ENCODE measurements at regions not wholly inside any gene's neighbourhood (a gene's known extent, or its start where the extent isn't known, plus 50 kb on each side); places are given as distances from the start of the nearest gene placed in this dataset.

GRCh38 chr6:167420177-167420576, 95.3 kb downstream of the TTLL2 start:
- Histone ChIP-seq H3K27ac (ENCODE audit: low read depth in 2 of 2, low read length in 1 of 2) (no peak overlapping the region), H3K4me1 (ENCODE audit: control insufficient read depth in 1 of 2, insufficient read depth in 2 of 2, low read depth in 1 of 2, low read length in 1 of 2) (peaks cover 0 to 10% of the 10 kb centered on the region in 2 experiments; a peak in 2 of 4 replicates), H3K9me3 (no peaks in the 10 kb centered on the region), H3K27me3 (ENCODE audit: insufficient read depth) (no peaks in the 10 kb centered on the region), H3F3A (replicated peaks; ENCODE audit: insufficient read depth) (no peaks in the 10 kb centered on the region), H3K9me2 (no peaks in the 10 kb centered on the region), H3K9ac (no peak overlapping the region), H2AFZ (ENCODE audit: low read depth) (no peak overlapping the region), H4K20me1 (ENCODE audit: insufficient read depth) (no peaks in the 10 kb centered on the region), H3K4me2 (no peak overlapping the region), H3K4me3 (ENCODE audit: low read depth in 2 of 2, low read length in 1 of 2) (no peak overlapping the region), H3K79me2 (ENCODE audit: insufficient read depth) (no peaks in the 10 kb centered on the region), H3K36me3 (replicated peaks in 1 of 2; ENCODE audit: control insufficient read depth in 1 of 2, insufficient read depth in 2 of 2, low read length in 1 of 2) (no peaks in the 10 kb centered on the region)
- no peak for TF ChIP-seq USF1 (IDR thresholded peaks at IDR 0.05; ENCODE audit: borderline replicate concordance, low read depth)
- TF ChIP-seq CHD2 (IDR thresholded peaks at IDR 0.05; ENCODE audit: low read length, partially characterized antibody), result no peak
- no peak for TF ChIP-seq FOSL2 (IDR thresholded peaks at IDR 0.05; ENCODE audit: borderline replicate concordance, low read depth)
- TF ChIP-seq POLR2AphosphoS5 (IDR thresholded peaks at IDR 0.05; ENCODE audit: low read depth, low read length), result no peak
- TF ChIP-seq NRF1 (IDR thresholded peaks at IDR 0.05; ENCODE audit: low read depth, low read length), result no peak
- TF ChIP-seq ZBTB33 (IDR thresholded peaks at IDR 0.05; ENCODE audit: borderline replicate concordance, low read depth), result no peak
- TF ChIP-seq CTCF (IDR thresholded peaks at IDR 0.05), result no peak
- no peak for TF ChIP-seq MXI1 (IDR thresholded peaks at IDR 0.05; ENCODE audit: low read depth, low read length)
- TF ChIP-seq GATA2 (CRISPR knock-in tag; IDR thresholded peaks at IDR 0.05), result no peak
- TF ChIP-seq EZH2phosphoT487 (IDR thresholded peaks at IDR 0.05; ENCODE audit: borderline replicate concordance, low read depth), result no peak
- no peak for TF ChIP-seq FOXM1 (IDR thresholded peaks at IDR 0.05; ENCODE audit: low read depth)
- no peak for TF ChIP-seq RAD21 (IDR thresholded peaks at IDR 0.05; ENCODE audit: low read length)
- no peak for TF ChIP-seq RFX5 (IDR thresholded peaks at IDR 0.05; ENCODE audit: low read length)
- TF ChIP-seq EP300 (IDR thresholded peaks at IDR 0.05; ENCODE audit: borderline replicate concordance in 1 of 2, low read depth in 1 of 2, low read length in 1 of 2), result no peak
- no peak for TF ChIP-seq JUND (IDR thresholded peaks at IDR 0.05)
- TF ChIP-seq PBX3 (IDR thresholded peaks at IDR 0.05), result no peak
- no peak for TF ChIP-seq SMC3 (IDR thresholded peaks at IDR 0.05; ENCODE audit: low read depth, low read length)
- no peak for TF ChIP-seq FOXJ3 (CRISPR knock-in tag; IDR thresholded peaks at IDR 0.05)
- TF ChIP-seq MAX (IDR thresholded peaks at IDR 0.05; ENCODE audit: low read depth), result no peak
- TF ChIP-seq GABPA (IDR thresholded peaks at IDR 0.05; ENCODE audit: low read depth), result no peak
- DNase-seq, result no peak
- POLR2A ChIA-PET, result no interaction called here
- CTCF ChIA-PET, result no interaction called here
- 78% methylated on average over 12 of the region's 12 CpGs for WGBS (ENCODE audit: low lambda C conversion rate)

All from SK-N-SH (cell line).